ENCODE measurements at regions not wholly inside any gene's neighbourhood (a gene's known extent, or its start where the extent isn't known, plus 50 kb on each side); places are given as distances from the start of the nearest gene placed in this dataset.

DNA sequence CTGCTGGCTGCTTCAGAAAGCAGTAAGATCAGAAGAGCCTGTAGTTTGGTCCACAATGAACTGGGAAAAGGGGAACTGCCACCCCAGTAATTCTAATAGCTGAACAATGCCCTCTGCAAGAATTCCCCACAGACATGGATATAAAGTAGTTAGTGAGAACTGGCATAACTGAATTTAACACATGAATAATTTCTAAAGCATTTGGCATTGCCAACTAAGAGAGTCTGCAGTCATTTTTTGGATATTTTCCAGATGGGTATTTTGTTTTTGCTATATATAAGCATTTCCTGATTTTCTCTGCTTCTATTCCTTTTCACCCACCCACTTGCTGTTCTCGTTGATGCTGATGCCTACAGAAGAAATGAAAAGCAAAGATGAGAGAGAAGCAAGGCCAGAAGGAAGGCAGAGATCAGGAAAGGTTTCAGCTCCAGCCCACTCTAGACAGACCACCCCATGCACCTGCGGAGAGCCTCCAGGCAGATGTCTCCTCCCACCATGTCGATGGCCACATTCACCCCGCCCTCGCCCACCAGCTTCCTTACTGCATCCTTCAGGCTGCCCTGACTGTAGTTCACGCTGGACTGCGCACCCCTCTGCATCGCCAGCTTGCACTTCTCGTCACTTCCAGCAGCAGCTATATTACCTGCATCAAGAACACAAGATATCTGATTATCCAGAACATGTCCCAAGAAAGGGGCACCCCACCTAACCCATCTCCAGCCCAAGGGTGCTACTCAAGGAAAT is 55.9 kb upstream of the SEC16B start (continued):
- TF ChIP-seq KDM4A (IDR thresholded peaks at IDR 0.05; ENCODE audit: low read depth, low read length, severe bottlenecking) (no peak), GTF2F1 (IDR thresholded peaks at IDR 0.05; ENCODE audit: borderline replicate concordance, low read depth, low read length) (no peak), MAFK (IDR thresholded peaks at IDR 0.05; ENCODE audit: low read depth, low read length) (no peak), SUZ12 (IDR thresholded peaks at IDR 0.05; ENCODE audit: low read length) (no peak), POLR2A (IDR thresholded peaks at IDR 0.05; ENCODE audit: control extremely low read depth in 1 of 2, low read depth in 2 of 2, low read length in 2 of 2) (no peak), CEBPB (IDR thresholded peaks at IDR 0.05; ENCODE audit: low read depth, low read length) (no peak), RBBP5 (IDR thresholded peaks at IDR 0.05; ENCODE audit: borderline replicate concordance, low read depth, low read length) (no peak), CBX5 (IDR thresholded peaks at IDR 0.05; ENCODE audit: low read depth, low read length) (no peak), NANOG (IDR thresholded peaks at IDR 0.05; ENCODE audit: insufficient read depth, low read depth, low read length, poor library complexity, severe bottlenecking) (no peak)
- TF ChIP-seq, protein P1, sequence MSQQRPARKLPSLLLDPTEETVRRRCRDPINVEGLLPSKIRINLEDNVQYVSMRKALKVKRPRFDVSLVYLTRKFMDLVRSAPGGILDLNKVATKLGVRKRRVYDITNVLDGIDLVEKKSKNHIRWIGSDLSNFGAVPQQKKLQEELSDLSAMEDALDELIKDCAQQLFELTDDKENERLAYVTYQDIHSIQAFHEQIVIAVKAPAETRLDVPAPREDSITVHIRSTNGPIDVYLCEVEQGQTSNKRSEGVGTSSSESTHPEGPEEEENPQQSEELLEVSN (IDR thresholded peaks at IDR 0.05): no peak
